OCI-LY1 (cell line): ENCODE measurements at regions not wholly inside any gene's neighbourhood (a gene's known extent, or its start where the extent isn't known, plus 50 kb on each side); places are given as distances from the start of the nearest gene placed in this dataset.

Experiments used
- EZH2 ChIP-seq: fragments of 200-600 bp; sonication (generic), shearing (Covaris generic); IDR thresholded peaks from 2 replicates; pipeline ENCODE4 v1.8.0; 2017; ENCODE audit warnings: borderline replicate concordance, mixed run types, mild to moderate bottlenecking, antibody characterized with exemption, low read length, moderate library complexity, mixed read lengths
- TF ChIP-seq, protein P1 (sequence below): fragments of 200-600 bp; sonication (generic), shearing (Covaris generic); IDR thresholded peaks from 2 replicates; pipeline ENCODE4 v1.5.1; 2017; ENCODE audit warnings: mild to moderate bottlenecking, antibody characterized with exemption, low read length, moderate library complexity, mixed read lengths

DNA sequence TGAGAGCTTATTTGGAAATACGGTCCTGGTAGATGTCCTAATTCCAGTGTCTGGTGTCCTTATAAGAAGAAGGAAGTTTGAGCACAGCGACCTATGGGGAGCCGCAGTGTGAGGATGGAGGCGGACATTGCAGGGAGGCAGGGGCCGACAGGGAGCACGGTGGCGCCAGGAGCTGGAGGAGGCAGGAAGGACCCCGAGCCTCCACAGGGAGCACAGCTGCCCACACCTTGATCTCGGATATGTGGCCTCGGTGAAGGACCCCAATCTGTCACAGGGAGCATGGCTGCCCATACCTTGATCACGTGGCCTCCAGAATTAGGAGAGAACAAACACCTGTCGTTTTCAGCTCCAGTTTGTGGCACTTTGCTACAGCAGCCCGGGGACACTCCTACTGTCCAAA lies 461.6 kb upstream of the SALL3 start:
- TF ChIP-seq, protein P1, sequence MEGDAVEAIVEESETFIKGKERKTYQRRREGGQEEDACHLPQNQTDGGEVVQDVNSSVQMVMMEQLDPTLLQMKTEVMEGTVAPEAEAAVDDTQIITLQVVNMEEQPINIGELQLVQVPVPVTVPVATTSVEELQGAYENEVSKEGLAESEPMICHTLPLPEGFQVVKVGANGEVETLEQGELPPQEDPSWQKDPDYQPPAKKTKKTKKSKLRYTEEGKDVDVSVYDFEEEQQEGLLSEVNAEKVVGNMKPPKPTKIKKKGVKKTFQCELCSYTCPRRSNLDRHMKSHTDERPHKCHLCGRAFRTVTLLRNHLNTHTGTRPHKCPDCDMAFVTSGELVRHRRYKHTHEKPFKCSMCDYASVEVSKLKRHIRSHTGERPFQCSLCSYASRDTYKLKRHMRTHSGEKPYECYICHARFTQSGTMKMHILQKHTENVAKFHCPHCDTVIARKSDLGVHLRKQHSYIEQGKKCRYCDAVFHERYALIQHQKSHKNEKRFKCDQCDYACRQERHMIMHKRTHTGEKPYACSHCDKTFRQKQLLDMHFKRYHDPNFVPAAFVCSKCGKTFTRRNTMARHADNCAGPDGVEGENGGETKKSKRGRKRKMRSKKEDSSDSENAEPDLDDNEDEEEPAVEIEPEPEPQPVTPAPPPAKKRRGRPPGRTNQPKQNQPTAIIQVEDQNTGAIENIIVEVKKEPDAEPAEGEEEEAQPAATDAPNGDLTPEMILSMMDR = no peak
- TF ChIP-seq EZH2 = no peak
